ENCODE measurements at regions not wholly inside any gene's neighbourhood (a gene's known extent, or its start where the extent isn't known, plus 50 kb on each side); places are given as distances from the start of the nearest gene placed in this dataset.

- no peak for TF ChIP-seq POLR2A (IDR thresholded peaks at IDR 0.05)
- TF ChIP-seq CTCF (IDR thresholded peaks at IDR 0.05) = peak in 3 of 4 experiments; percentile 13 to 21 (median 16)
These were observed 288.2 kb upstream of the TMPO start for GRCh38 chr12:98227162-98227561.
